Left cardiac atrium (tissue), 4 donors: ENCODE measurements at regions not wholly inside any gene's neighbourhood (a gene's known extent, or its start where the extent isn't known, plus 50 kb on each side); places are given as distances from the start of the nearest gene placed in this dataset.

Experiments
- ATAC-seq, 2 donors: fragments of 200-7000 bp; cut with Tn5 transposase; one replicate each; pipeline ENCODE4 v1.9.1; 2020; ENCODE audit warnings: mild to moderate bottlenecking in 2 of 2, moderate library complexity in 2 of 2
- DNase-seq: peaks from one replicate; pipeline ENCODE4 v3.0.0-alpha.2; 2020
- intact Hi-C, 2 donors: fragments of 100-400 bp; cut with DNase I; formaldehyde crosslinking; loops; one replicate each; pipeline versions ENCODE4 v1.14.1 to v1.15.1; 2022 to 2023
- donor health status: DM: no; HTN: yes; CAD: no.
- donor health status: DM: no; HTN: yes; CAD: no; lungs with severe emphysema.
- donor health status: DM: yes; HTN: yes; CAD: no.
- donor health status: Dilated cardiomyopathy.

GRCh38 chr21:29228306-29228705 is 70.4 kb upstream of the BACH1 start:
- ATAC-seq (no peak), DNase-seq (no peak)
- intact Hi-C loops = no loop called here

DNA sequence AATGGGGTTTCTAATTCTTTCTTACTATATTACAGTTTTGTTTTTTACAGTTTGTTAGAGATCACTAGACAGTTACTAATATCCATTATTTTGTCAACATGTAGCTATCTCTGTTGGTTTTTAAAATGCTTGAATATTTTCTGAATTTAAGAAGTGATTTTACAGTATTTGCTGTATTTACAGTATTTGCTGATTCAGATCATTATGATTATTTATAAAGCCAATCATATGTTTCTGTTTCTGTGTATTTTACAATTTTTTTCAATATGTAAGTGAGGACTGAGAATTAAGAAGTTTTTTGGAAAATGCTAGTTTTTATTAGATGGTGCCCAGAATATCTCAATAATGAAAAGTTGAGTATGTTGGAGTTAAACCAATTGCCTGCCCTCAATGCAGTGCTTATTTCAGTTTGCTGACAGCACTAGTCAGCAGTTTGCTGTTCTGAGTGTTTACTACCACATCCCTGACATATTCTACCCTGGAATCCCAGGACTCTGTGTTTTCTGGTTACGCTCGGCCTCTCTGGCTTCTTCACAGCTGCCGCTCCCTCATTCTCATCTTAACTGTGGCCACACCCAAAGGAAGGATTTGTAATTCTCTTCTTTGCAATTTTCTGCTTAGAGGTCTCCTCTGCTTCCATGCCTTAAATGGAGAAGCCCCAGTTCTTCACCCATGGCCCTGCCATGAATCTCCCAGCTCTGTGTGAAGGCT is 68.0 kb upstream of the BACH1 start:
- DNase-seq (no peak), ATAC-seq (peak in 1 of 2 donors; percentile 63)
- intact Hi-C loops = no loop called here

GRCh38 chr21:29231756-29232529 is 66.8 kb upstream of the BACH1 start:
- intact Hi-C loops = no loop called here
- DNase-seq = no peak
- peak in 1 of 2 donors; percentile 46 for ATAC-seq

GRCh38 chr21:29232530-29233255 is 66.0 kb upstream of the BACH1 start:
- DNase-seq (no peak), ATAC-seq (peak in 1 of 2 donors; percentile 19)
- intact Hi-C loops = no loop called here

DNA sequence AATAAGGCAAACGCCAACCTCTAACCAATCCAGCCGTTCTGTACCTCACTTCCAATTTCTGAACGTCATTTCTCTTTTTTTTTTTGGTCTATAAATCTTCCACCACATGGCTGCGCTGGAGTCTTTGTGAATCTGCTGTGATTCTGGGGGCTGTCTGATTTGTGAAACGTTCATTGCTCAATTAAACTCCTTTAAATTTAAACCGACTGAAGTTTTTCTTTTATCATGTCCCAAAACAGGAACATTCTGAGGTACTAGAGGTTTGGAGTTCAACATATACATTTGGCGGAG is 65.5 kb upstream of the BACH1 start:
- ATAC-seq = no peak
- intact Hi-C loops = no loop called here

DNA sequence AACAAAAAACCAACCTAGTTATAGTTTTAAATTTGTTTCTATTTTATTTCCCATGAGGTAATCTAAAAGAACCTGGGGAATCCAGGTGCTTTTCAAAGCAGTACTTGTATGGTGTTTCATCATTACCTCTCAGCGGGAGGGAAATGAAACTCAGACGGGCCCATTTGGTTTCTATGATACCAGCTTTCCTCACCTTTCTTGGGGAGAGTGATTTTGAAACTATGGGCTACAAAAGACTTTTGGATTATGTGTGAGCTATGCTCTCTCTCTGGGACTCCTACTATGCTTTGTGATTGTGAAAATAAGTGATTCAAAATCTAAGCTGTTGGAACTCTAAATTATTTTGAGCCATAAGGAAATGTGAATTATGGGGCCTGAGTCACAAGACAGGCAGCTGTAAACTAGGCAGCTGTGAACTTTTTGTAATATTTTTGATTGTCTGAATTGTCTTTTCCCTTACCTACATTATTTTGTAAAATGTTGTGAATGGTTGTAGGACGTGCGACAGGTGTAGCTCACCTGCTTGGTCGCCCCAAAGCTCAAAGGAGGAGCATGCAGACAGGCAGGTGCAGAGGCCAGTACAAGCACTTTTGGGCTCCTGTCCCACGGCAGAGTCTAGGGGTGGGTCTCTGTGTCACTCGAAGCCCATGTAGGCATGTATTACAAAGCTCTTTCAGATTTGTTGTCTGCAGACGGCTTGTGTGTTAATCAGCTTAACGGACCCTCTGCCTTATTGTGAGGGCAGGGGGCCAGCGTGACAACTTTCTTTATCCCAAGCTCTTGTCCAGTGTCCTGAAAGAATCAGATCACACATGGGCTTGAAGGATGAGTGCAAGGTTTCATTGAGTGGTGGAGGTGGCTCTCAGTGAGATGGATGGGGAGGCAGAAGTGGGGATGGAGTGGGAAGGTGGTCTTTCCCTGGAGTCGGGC is 64.8 kb upstream of the BACH1 start:
- ATAC-seq = no peak
- intact Hi-C loops = no loop called here
- DNase-seq = no peak

More for the DNA sequence above, 65.5 kb upstream of the BACH1 start:
- DNase-seq = no peak

GRCh38 chr21:29235714-29236197 is 63.0 kb upstream of the BACH1 start:
- DNase-seq = no peak
- intact Hi-C loops = no loop called here
- no peak for ATAC-seq

DNA sequence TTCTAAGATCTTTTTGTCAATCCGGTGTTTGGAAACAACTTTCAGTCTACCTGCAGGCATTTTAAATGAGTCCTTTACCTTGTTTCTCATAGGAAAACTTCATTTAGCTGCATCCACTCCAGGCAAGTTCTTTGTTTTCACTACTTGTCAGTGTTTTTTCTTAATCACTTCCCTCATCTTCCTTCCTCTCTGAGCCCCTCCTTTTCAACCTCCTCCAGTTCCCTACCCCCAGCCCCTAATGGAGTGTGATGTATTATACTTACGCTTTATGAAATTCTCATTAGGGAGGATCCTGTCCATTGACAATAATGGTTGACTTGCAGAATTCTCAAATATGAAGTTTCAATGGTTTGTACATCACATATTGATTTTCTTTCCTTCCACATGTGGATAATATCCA is 62.5 kb upstream of the BACH1 start:
- DNase-seq = no peak
- intact Hi-C loops = no loop called here
- ATAC-seq = no peak

GRCh38 chr21:29237110-29238052 is 61.3 kb upstream of the BACH1 start:
- intact Hi-C loops = no loop called here
- peak; percentile 36 for DNase-seq
- peak; percentile 60 to 78 for ATAC-seq

DNA sequence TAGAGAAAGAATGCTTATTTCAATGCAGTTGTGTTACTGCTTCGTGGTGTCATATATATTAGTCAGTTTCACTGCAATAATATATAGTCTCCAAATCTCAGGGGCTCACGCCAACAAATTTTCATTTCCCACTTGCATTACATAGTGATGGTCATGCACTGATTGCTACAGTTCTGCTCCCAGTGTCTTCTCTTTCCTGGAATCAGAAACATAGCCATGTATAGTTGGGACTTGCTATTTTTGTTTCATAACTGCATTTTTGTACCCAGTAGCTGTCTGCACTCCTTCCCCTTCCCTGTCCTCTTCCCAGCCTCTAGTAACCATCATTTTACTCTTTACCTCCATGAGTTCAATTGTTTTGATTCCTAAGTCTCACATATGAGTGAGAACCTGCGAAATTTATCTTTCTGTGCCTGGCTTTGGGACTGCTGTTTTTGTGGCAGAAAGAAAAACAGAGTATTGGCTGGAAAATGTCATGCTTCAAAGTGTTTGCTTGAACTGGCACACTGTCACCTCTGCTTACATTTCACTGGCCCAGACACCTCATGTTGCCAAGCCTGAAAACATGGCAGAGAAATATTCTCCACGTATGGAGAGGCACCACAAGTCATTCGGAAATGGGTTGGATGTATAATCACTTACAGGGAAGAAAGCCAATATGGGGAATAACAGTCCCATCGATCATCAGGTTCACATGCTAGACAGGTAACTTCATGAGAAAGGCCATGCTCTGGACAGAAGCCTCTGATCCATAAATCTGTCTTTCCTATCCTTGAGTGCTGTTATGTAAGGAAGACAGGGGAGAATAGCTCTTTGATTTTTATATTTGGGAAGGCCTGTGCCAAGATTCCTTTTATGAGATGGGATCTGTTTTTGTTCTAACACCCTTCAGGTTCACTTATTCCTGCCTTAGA is 60.4 kb upstream of the BACH1 start:
- intact Hi-C loops = no loop called here
- peak in 1 of 2 donors; percentile 55 for ATAC-seq

GRCh38 chr21:29238967-29239290 is 59.8 kb upstream of the BACH1 start:
- no peak for ATAC-seq
- no peak for DNase-seq
- intact Hi-C loops = no loop called here

More for the DNA sequence above, 60.4 kb upstream of the BACH1 start:
- no peak for DNase-seq

GRCh38 chr21:29240136-29240535 is 58.6 kb upstream of the BACH1 start:
- DNase-seq (no peak), ATAC-seq (no peak)
- intact Hi-C loops = no loop called here

DNA sequence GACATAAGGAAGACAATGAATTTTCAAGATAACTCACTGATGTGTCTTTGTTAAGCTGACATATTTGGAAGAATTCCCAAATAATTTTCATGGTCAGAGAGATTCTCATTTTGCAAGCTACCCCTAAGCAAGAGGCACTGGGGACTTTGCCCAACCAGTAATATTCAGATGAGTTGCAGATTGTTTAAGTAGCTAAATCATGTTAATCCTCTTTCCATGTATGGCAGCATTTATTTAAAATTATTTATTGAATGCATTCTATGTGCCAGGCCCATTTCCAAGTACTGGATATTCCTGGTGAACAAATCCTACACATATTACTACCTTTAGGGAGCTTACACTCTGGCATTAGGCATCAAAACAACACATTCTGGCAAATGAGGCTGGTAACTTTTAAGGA is 56.5 kb upstream of the BACH1 start:
- DNase-seq (no peak), ATAC-seq (no peak)
- intact Hi-C loops = no loop called here

DNA sequence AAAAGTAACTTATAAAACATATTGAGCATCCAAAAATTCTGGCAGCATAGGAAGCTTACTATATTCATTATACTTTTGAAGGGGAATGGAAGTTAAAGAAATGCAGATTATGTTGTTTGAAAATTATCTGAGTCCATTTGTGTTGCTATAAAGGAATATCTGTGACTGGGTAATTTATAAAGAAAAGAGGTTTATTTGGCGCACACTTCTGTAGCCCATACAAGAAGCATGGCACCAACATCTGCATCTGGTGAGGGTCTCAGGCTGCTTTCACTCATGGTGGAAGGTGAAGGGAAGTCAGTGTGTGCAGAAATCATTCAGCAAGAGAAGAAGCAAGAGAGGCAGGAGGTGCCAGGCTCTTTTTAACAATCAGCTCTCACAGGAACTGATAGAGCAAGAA is 55.5 kb upstream of the BACH1 start:
- ATAC-seq (no peak), DNase-seq (no peak)
- intact Hi-C loops = no loop called here

DNA sequence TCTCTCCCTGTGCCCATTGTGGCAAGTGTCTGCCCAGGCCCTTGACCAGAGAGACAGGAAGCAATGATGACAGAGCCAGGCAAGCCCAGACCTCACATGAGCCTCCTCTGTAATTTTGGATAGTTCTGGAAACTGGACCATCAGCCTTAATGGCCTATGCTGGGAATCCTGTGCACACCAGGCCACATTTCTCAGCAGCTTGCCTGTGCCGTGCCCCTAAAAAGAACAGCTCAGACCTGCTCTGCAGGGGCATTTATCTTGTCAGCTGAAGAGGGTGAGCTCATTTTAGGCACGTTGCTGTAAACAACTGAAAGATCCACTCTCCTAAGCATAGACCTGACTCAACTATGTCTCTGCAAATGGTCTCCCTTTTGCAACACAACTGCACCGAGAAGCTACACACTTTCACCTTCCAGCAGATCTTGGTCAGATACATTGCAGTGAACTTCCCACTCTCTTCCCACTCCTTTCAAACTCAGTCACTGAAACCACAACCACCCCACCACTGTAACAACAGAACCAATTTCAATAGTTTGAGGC is 53.5 kb upstream of the BACH1 start:
- intact Hi-C loops = no loop called here
- ATAC-seq (peak in 1 of 2 donors; percentile 31), DNase-seq (no peak)

- ATAC-seq (no peak), DNase-seq (no peak)
- intact Hi-C loops = no loop called here
Measured at GRCh38 chr21:29245863-29246262, 52.9 kb upstream of the BACH1 start.

- intact Hi-C loops = no loop called here
- no peak for DNase-seq
- ATAC-seq = no peak
Measured at GRCh38 chr21:29246614-29247013, 52.1 kb upstream of the BACH1 start.
